HG03175 (cell line): ENCODE measurements at regions not wholly inside any gene's neighbourhood (a gene's known extent, or its start where the extent isn't known, plus 50 kb on each side); places are given as distances from the start of the nearest gene placed in this dataset.

Source experiments
- ATAC-seq: cut with Tn5 transposase; IDR thresholded peaks from one replicate; pipeline ENCODE4 v1.9.1; 2021; ENCODE audit warnings: mild to moderate bottlenecking, moderate library complexity; ENCODE audit not compliant: unreplicated experiment

GRCh38 chr10:21213381-21213780 is 312.1 kb downstream of the SKIDA1 start:
- no peak for ATAC-seq

DNA sequence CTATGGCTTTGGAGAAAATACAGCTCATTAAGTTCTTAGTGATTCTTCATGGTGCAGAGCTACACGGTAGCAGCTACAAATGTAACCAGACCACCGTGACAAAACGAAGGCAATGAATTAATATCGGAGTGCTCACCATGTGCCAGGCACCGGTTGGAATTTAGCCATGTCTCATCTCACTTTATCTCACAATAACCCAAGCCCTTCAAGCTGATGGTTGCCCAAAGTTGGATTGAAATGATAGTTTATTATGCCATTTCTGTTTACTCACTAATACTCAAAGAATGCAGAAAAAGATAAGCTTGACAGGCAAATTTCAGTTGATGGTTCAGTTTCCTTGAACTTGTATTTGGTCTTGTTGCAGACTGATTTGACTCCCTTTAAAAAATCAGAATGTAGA is 312.6 kb downstream of the SKIDA1 start:
- no peak for ATAC-seq

DNA sequence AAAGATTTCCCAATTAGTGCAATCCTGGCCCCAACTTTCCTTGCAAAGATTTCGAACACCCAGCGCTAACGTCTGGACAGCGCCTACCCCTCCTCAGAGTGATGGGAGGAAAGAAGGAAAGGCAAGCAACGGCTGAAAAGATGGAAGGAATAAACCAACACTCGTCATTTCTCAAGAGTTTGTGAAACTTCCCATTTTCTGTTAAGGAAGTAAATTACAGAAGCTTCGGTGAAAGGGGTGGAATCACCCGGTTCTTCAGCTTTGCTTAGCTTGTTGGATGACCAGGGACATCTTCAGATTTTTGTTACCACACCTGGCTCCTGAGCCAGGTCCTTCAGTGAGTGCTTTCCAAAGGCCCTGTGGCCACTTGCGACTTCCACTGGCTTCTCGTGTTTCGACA is 313.1 kb downstream of the SKIDA1 start:
- ATAC-seq = no peak

GRCh38 chr10:21209495-21209894 is 312.4 kb upstream of the NEBL start:
- no peak for ATAC-seq

GRCh38 chr10:21208666-21209316 is 311.7 kb upstream of the NEBL start:
- ATAC-seq = no peak

- ATAC-seq = no peak
Measured at GRCh38 chr10:21207852-21208646, 310.9 kb upstream of the NEBL start.

GRCh38 chr10:21205328-21205727 is 308.2 kb upstream of the NEBL start:
- ATAC-seq = no peak

- no peak for ATAC-seq
Measured at GRCh38 chr10:21203473-21204107, 306.5 kb upstream of the NEBL start.

GRCh38 chr10:21202776-21203462 is 305.8 kb upstream of the NEBL start:
- ATAC-seq = no peak

- ATAC-seq = no peak
Measured at GRCh38 chr10:21199501-21199900, 302.4 kb upstream of the NEBL start.

GRCh38 chr10:21197838-21198237 is 300.7 kb upstream of the NEBL start:
- no peak for ATAC-seq

GRCh38 chr10:21196822-21197395 is 299.8 kb upstream of the NEBL start:
- no peak for ATAC-seq

DNA sequence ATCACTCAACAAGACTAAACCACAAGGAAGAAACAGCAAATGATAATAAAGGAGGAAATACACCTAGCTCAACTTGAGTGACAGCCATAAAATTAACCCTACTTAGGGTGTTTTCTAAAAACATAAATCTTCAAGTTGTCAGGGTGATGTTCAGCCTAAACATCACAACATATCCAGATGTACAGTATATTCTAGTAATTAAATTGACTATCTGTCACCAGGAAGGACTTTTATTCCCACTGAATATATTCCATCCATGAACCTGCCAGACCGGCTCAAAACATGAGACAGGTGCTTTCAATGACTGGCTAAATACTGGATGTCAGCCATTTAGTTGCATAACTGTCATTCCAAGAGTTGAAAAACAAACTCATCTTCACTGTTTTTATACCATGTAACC is 298.1 kb upstream of the NEBL start:
- no peak for ATAC-seq

DNA sequence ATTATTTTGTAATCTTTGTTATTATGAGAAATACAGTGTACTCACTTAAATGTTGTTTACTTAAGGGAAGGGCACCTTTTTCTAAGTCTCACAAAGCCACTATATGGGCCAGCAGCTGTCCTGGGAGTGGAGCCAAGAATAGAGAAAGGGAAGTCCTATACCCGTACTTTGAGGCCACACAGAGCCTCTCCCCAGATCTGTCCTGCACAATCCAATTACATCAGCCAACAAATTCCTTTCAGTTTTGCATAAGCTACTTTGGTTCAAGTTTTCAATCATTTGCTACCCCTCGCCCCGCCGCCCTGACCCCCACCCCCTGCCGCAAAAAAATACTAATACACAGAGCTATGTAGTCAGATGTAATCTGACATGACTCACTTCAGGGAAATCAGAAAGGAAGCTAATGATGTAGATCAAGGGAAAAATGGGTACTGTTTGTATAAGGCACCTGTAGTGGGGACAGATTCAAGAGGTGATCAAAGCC is 297.4 kb upstream of the NEBL start:
- no peak for ATAC-seq

GRCh38 chr10:21193196-21193595 is 296.1 kb upstream of the NEBL start:
- ATAC-seq = no peak

DNA sequence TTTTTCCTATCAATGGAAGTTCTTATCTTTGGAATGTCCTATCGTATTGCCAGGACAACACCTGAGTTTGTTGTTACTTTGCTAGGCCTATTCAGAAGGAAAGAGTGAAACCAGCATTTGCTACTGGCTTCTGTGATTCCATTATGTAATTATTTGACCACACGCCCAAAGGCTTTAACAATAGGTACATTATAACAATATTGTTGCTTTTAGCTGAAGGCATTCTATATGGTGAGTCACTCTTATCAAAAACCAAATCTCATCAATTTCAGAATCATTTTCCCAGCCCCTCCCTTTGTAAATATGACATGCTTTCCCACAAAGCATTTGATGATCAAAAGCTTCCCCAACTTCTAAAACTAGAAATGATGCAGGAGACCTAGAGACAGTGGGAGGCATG is 294.4 kb upstream of the NEBL start:
- no peak for ATAC-seq

DNA sequence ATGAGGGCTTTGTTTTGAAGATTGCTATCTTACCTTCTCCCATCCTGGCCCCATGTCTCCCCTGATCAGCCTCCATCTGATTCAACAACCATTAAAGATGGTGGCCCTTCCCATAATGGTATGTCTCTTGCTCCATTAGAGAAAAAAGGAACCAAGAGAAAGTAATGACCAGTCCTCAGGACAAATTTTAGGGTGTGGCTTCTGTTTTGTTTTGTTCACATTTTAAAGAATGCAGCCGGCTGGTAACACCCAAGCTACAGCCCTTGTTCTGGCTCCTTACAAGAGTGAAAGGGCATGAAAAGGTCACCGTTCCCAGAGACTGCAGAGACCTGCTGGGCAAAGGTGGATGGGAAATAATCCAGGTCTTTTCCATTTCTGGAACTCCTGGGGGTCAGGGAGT is 287.9 kb upstream of the NEBL start:
- ATAC-seq = no peak

- no peak for ATAC-seq
Measured at GRCh38 chr10:21184216-21184615, 287.1 kb upstream of the NEBL start.

DNA sequence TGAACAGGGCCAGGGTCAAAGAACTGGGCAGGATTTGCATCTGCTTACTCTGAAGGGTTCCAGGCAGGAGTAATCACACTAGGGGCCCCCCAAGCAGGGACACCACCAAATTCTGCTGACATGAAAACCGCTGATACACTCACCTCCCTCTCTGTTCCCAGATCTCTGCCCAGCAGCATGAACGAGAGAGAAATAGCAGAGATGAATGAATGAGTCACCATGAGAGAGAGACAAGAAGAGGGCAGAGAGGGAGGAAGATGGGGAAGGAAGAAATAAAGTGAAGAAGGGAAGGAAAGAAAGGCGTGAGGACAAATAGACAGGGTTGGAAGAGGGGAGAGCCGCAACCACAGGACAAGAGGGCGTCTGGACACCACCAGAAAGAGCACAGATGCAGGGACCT is 285.9 kb upstream of the NEBL start:
- ATAC-seq = no peak

DNA sequence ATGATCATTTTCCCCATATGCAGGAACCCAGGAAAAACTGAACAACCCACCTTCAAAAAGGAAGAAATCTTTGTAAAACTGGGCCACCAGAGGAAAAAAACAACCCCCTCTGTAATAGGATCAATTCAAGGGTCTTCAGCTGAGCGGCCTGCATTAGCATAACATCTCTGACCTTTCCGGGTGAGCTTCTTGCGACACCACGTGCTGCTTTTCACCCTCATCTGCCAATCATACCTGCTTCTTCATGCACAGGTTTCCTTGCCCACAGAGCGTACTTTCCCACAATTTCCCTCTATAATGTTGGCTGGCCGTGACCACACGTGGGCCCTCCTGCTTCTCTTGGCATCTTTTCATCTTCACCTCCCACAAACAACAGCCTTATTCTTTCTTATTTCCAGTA is 284.3 kb upstream of the NEBL start:
- ATAC-seq = no peak

GRCh38 chr10:21180604-21181003 is 283.5 kb upstream of the NEBL start:
- no peak for ATAC-seq
